NT2/D1 (cell line): ENCODE measurements at regions not wholly inside any gene's neighbourhood (a gene's known extent, or its start where the extent isn't known, plus 50 kb on each side); places are given as distances from the start of the nearest gene placed in this dataset.

ENCODE experiments used
- YY1 ChIP-seq: IDR thresholded peaks from 2 replicates; pipeline ENCODE4 v1.6.1; 2011; ENCODE audit not compliant: insufficient read length, insufficient read depth
- ZNF274 ChIP-seq: IDR thresholded peaks from 2 replicates; pipeline ENCODE4 v1.6.1; 2011; ENCODE audit warnings: mild to moderate bottlenecking, low read depth, low read length

DNA sequence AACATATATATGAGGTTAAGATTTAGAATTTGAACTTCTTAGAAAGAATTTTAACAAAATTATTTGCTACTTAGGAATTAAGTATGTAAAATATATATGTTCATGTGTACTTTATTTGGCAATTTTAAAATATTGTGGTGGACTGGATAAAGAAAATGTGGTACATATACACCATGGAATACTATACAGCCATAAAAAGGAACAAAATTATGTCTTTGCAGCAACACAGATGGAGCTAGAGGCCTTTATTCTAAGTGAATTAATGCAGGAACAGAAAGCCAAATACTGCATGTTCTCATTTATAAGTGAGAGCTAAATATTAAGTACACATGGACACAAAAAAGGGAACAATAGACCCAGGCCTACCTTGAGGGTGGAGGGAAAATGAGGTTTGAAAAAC is 72.2 kb upstream of the FMN2 start:
- TF ChIP-seq ZNF274 (no peak), YY1 (no peak)
